ENCODE measurements at regions not wholly inside any gene's neighbourhood (a gene's known extent, or its start where the extent isn't known, plus 50 kb on each side); places are given as distances from the start of the nearest gene placed in this dataset.

GRCh38 chr15:77731945-77732344, 99.2 kb upstream of the LINGO1 start:
- H3K4me3 ChIP-seq (ENCODE audit: low read depth, low read length), result no peak overlapping the region
- DNase-seq (ENCODE audit: low read depth), result no peak

GRCh38 chr15:77731067-77731466, 98.4 kb upstream of the LINGO1 start:
- TF ChIP-seq CTCF (IDR thresholded peaks at IDR 0.05; ENCODE audit: insufficient read depth, low read length), result no peak
- no peak overlapping the region for H3K4me3 ChIP-seq (ENCODE audit: low read depth, low read length)
- no peak for DNase-seq (ENCODE audit: low read depth)

More at GRCh38 chr15:77731945-77732344, 99.2 kb upstream of the LINGO1 start:
- no peak for TF ChIP-seq CTCF (IDR thresholded peaks at IDR 0.05; ENCODE audit: insufficient read depth, low read length)

- no peak for DNase-seq (ENCODE audit: low read depth)
- TF ChIP-seq CTCF (IDR thresholded peaks at IDR 0.05; ENCODE audit: insufficient read depth, low read length), result no peak
- no peak overlapping the region for H3K4me3 ChIP-seq (ENCODE audit: low read depth, low read length)
Observed at GRCh38 chr15:77727635-77728304, 95.1 kb upstream of the LINGO1 start.

- TF ChIP-seq CTCF (IDR thresholded peaks at IDR 0.05; ENCODE audit: insufficient read depth, low read length), result no peak
- H3K4me3 ChIP-seq (ENCODE audit: low read depth, low read length), result no peak overlapping the region
- DNase-seq (ENCODE audit: low read depth), result no peak
Observed at GRCh38 chr15:77724715-77725114, 92.0 kb upstream of the LINGO1 start.

- no peak for DNase-seq (ENCODE audit: low read depth)
- H3K4me3 ChIP-seq (ENCODE audit: low read depth, low read length), result no peak overlapping the region
- TF ChIP-seq CTCF (IDR thresholded peaks at IDR 0.05; ENCODE audit: insufficient read depth, low read length), result no peak
Observed at GRCh38 chr15:77723756-77724155, 91.0 kb upstream of the LINGO1 start.

GRCh38 chr15:77722759-77723460, 90.2 kb upstream of the LINGO1 start:
- no peak for TF ChIP-seq CTCF (IDR thresholded peaks at IDR 0.05; ENCODE audit: insufficient read depth, low read length)
- no peak overlapping the region for H3K4me3 ChIP-seq (ENCODE audit: low read depth, low read length)
- DNase-seq (ENCODE audit: low read depth), result no peak
